PC-9 (cell line): ENCODE measurements at regions not wholly inside any gene's neighbourhood (a gene's known extent, or its start where the extent isn't known, plus 50 kb on each side); places are given as distances from the start of the nearest gene placed in this dataset.

ENCODE experiments used
- BruUV-seq: library from RNA; stranded (reverse); fragments of 400-500 nt; replicated peaks from 2 replicates; lab custom pipeline; 2021; lab: Mats Ljungman, UMichigan
- CTCF ChIA-PET: fragments of 300-600 bp; sonication (Branson Sonifier 250); formaldehyde crosslinking; loops from one replicate; lab custom pipeline; 2022; ENCODE audit warnings: antibody characterized with exemption; lab: Charles Lee
- POLR2A ChIA-PET: fragments of 300-600 bp; sonication (Branson Sonifier 250); formaldehyde crosslinking; loops from one replicate; lab custom pipeline; 2022; ENCODE audit warnings: antibody characterized with exemption; ENCODE audit not compliant: unreplicated experiment; lab: Charles Lee
- DNase-seq, 2 experiments: peaks; one replicate each; pipeline versions ENCODE4 v3.0.0 to v3.0.0-alpha.2; 2015 to 2022; ENCODE audit warnings: mixed read lengths in 1 of 2
- H2AFZ ChIP-seq: fragments of 200-600 bp; sonication (generic); 2 replicates; pipeline ENCODE4 v1.8.1; 2017; ENCODE audit warnings: antibody characterized with exemption
- H3F3A ChIP-seq: fragments of 200-600 bp; sonication (generic); 2 replicates; pipeline ENCODE4 v1.8.1; 2017; ENCODE audit warnings: antibody characterized with exemption, mild to moderate bottlenecking, low read depth; ENCODE audit not compliant: insufficient read depth
- H3K27ac ChIP-seq: fragments of 200-600 bp; sonication (generic); 2 replicates; pipeline ENCODE4 v1.6.1; 2016; ENCODE audit warnings: mixed run types
- H3K27me3 ChIP-seq: fragments of 200-600 bp; sonication (generic); 2 replicates; pipeline ENCODE4 v1.6.1; 2016; ENCODE audit warnings: low read depth, mixed run types; ENCODE audit not compliant: insufficient read depth
- H3K36me3 ChIP-seq: fragments of 200-600 bp; sonication (generic); 2 replicates; pipeline ENCODE4 v1.6.1; 2016; ENCODE audit warnings: low read depth, mixed run types
- H3K4me1 ChIP-seq: fragments of 200-600 bp; sonication (generic); replicated peaks from 2 replicates; pipeline ENCODE4 v1.6.1; 2016; ENCODE audit warnings: mixed run types; ENCODE audit not compliant: insufficient read depth
- H3K4me2 ChIP-seq: fragments of 200-600 bp; sonication (generic); 2 replicates; pipeline ENCODE4 v1.6.1; 2017; ENCODE audit warnings: mixed run types
- H3K4me3 ChIP-seq: fragments of 200-600 bp; sonication (generic); 2 replicates; pipeline ENCODE4 v1.6.1; 2016; ENCODE audit warnings: mixed run types
- H3K79me2 ChIP-seq: fragments of 200-600 bp; sonication (generic); 2 replicates; pipeline ENCODE4 v1.6.1; 2017; ENCODE audit warnings: low read depth, mixed run types
- H3K9me2 ChIP-seq: fragments of 200-600 bp; sonication (generic); 2 replicates; pipeline ENCODE4 v1.8.1; 2017; ENCODE audit warnings: mild to moderate bottlenecking; ENCODE audit not compliant: insufficient read depth
- H3K9me3 ChIP-seq: fragments of 200-600 bp; sonication (generic); 2 replicates; pipeline ENCODE4 v1.8.1; 2016; ENCODE audit warnings: low read depth; ENCODE audit not compliant: insufficient read depth
- H4K20me1 ChIP-seq: fragments of 200-600 bp; sonication (generic); 2 replicates; pipeline ENCODE4 v1.8.1; 2017; ENCODE audit not compliant: insufficient read depth
- EZH2 ChIP-seq: fragments of 200-600 bp; sonication (generic); IDR thresholded peaks from 2 replicates; pipeline ENCODE4 v1.8.0; 2017; ENCODE audit warnings: antibody characterized with exemption, low read depth
- intact Hi-C: fragments of 100-400 bp; cut with micrococcal nuclease; formaldehyde crosslinking; loops from one replicate; pipeline ENCODE4 v1.10.0; 2022; ENCODE audit not compliant: unreplicated experiment
- TF ChIP-seq, protein P1 (sequence below): fragments of 200-600 bp; sonication (generic); conservative IDR thresholded peaks from 2 replicates; pipeline ENCODE4 v1.6.1; 2017; ENCODE audit warnings: mixed run types, antibody characterized with exemption, mild to moderate bottlenecking, moderate library complexity

DNA sequence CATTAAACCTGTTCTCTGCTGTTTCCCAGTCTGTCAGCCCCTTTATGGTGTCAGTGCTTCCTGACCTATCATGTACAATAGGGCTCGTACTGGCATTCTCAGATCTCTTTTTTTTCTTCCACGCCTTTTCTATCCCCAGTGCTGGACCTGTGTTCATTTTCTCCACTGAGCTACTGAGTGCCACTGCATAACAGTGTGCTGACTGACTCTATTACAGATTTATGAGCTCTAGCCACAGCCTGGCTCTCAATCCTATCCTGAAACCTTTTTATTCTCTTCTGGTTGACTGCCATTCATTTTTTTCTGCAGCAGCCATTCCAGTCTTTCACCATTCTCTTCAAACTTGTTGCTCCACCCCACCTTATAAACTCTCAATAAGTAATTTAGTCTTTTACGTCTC is 59.6 kb upstream of the MACF1 start:
- POLR2A ChIA-PET, result interaction anchor here (0.6 to 1.2 kb wide), 2 partner anchors 13 to 17 kb away, joined by 3 to 6 read pairs; no protein-coding TSS in a partner anchor
- BruUV-seq, result no TSS peak
- CTCF ChIA-PET, result interaction anchor here (0.7 kb wide), 1 partner anchor 16 kb away, joined by 3 read pairs; no protein-coding TSS in a partner anchor

DNA sequence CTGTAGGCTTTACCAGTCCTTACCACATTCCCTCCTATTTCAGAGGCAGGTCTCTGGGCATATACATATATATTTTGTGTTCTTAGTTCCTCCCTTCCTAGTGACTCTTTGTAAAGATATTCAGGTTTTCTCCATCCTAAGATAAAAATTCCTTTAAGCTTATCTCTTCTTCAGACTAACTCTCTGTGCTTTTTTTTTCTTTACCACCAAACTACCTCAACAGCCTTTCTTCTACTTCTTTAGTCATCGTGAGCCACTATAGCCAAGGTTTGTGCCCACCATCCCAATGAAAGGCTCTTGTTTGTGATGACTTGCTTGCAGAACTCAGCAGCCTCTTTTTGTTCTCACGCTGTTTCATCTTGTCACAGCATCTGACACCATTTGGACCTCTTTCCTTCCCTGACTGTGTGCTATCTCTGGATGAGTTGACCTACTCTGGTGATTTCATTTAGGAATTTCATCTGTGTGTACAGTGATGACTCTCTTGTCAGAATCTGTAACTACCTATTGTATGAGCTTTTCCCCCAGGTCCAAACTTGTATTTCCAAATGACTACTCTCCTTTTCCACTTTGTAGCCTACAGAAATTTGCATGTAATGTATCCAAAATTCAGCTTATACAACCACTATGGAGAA is 59.0 kb upstream of the MACF1 start:
- Histone ChIP-seq H4K20me1 (no peaks in the 10 kb centered on the region), H3K9me3 (no peaks in the 10 kb centered on the region), H3K4me1 (peaks cover 34% of the 10 kb centered on the region), H3K27ac (no peak overlapping the region), H3K9me2 (no peaks in the 10 kb centered on the region), H3K36me3 (no peaks in the 10 kb centered on the region), H3K79me2 (peaks cover 30% of the 10 kb centered on the region), H3K4me2 (no peak overlapping the region), H3K4me3 (no peak overlapping the region), H3F3A (peaks cover 42% of the 10 kb centered on the region), H3K27me3 (no peaks in the 10 kb centered on the region), H2AFZ (no peak overlapping the region)
- no TSS peak for BruUV-seq
- POLR2A ChIA-PET, result interaction anchor here (0.6 to 1.2 kb wide), 2 partner anchors 13 to 17 kb away, joined by 3 to 6 read pairs; no protein-coding TSS in a partner anchor
- TF ChIP-seq EZH2, result no peak
- TF ChIP-seq, protein P1, sequence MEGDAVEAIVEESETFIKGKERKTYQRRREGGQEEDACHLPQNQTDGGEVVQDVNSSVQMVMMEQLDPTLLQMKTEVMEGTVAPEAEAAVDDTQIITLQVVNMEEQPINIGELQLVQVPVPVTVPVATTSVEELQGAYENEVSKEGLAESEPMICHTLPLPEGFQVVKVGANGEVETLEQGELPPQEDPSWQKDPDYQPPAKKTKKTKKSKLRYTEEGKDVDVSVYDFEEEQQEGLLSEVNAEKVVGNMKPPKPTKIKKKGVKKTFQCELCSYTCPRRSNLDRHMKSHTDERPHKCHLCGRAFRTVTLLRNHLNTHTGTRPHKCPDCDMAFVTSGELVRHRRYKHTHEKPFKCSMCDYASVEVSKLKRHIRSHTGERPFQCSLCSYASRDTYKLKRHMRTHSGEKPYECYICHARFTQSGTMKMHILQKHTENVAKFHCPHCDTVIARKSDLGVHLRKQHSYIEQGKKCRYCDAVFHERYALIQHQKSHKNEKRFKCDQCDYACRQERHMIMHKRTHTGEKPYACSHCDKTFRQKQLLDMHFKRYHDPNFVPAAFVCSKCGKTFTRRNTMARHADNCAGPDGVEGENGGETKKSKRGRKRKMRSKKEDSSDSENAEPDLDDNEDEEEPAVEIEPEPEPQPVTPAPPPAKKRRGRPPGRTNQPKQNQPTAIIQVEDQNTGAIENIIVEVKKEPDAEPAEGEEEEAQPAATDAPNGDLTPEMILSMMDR, result no peak
- no peak for DNase-seq
- intact Hi-C loops, result no loop called here
- CTCF ChIA-PET, result interaction anchor here (0.7 kb wide), 3 partner anchors 13 to 46 kb away, joined by 3 to 7 read pairs (median 3); no protein-coding TSS in a partner anchor

More for the DNA sequence above, 59.6 kb upstream of the MACF1 start:
- H3F3A ChIP-seq, result peaks cover 42% of the 10 kb centered on the region
- no peaks in the 10 kb centered on the region for H4K20me1 ChIP-seq
- no peak overlapping the region for H2AFZ ChIP-seq
- peaks cover 35% of the 10 kb centered on the region for H3K79me2 ChIP-seq
- no peak for TF ChIP-seq EZH2
- no peak overlapping the region for H3K27ac ChIP-seq
- no peak overlapping the region for H3K4me3 ChIP-seq
- no peaks in the 10 kb centered on the region for H3K36me3 ChIP-seq
- H3K9me3 ChIP-seq, result no peaks in the 10 kb centered on the region
- no peaks in the 10 kb centered on the region for H3K27me3 ChIP-seq
- H3K4me2 ChIP-seq, result no peak overlapping the region
- no peaks in the 10 kb centered on the region for H3K9me2 ChIP-seq
- intact Hi-C loops, result no loop called here
- no peak for DNase-seq
- H3K4me1 ChIP-seq, result peaks cover 34% of the 10 kb centered on the region

DNA sequence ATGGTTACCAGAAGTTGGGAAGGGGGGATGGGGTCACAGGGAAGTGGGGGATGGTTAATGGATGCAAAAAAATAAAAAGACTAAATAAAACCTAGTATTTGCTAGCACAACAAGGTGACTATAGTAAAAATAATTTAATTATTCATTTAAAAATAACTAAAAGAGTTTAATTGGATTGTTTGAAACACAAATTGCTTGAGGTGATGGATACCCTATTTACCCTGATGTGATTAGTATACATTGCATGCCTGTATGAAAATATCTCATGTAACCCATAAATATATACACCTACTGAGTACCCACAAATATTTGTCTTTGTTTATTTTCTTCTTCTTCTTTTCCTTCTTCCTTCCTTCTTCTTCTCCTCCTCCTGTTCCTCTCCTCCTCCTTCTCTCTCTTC is 57.8 kb upstream of the MACF1 start:
- intact Hi-C loops, result no loop called here
- CTCF ChIA-PET, result no interaction called here
- H3K4me2 ChIP-seq, result no peak overlapping the region
- H3K27me3 ChIP-seq, result no peaks in the 10 kb centered on the region
- peaks cover 28% of the 10 kb centered on the region for H3K4me1 ChIP-seq
- no peak overlapping the region for H2AFZ ChIP-seq
- BruUV-seq, result no TSS peak
- peaks cover 29% of the 10 kb centered on the region for H3K79me2 ChIP-seq
- H3K9me2 ChIP-seq, result no peaks in the 10 kb centered on the region
- POLR2A ChIA-PET, result no interaction called here
- H3F3A ChIP-seq, result peaks cover 39% of the 10 kb centered on the region
- no peak for DNase-seq
- no peaks in the 10 kb centered on the region for H4K20me1 ChIP-seq
- H3K9me3 ChIP-seq, result no peaks in the 10 kb centered on the region
- H3K27ac ChIP-seq, result no peak overlapping the region
- H3K36me3 ChIP-seq, result no peaks in the 10 kb centered on the region
- TF ChIP-seq EZH2, result no peak
- TF ChIP-seq, protein P1, result no peak
- H3K4me3 ChIP-seq, result no peak overlapping the region
